ENCODE measurements at regions not wholly inside any gene's neighbourhood (a gene's known extent, or its start where the extent isn't known, plus 50 kb on each side); places are given as distances from the start of the nearest gene placed in this dataset.

DNA sequence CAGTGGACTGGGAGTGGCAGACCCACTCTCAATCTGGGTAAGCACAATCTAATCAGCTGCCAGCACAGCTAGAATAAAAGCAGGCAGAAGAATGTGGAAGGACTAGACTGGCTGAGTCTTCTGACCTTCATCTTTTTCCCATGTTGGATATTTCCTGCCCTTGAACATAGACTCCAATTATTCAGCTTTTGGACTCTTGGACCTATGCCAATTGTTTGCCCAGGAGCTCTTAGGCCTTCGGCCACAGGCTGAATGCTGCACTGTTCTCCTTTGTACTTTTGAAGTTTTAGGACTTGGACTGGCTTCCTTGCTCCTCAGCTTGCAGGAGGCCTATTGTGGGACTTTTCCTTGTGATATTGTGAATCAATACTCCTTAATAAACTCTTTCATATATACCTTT lies 477.7 kb upstream of the ZNF385D start:
- TF ChIP-seq SMC3 (IDR thresholded peaks at IDR 0.05), result no peak
- TF ChIP-seq, protein P1, sequence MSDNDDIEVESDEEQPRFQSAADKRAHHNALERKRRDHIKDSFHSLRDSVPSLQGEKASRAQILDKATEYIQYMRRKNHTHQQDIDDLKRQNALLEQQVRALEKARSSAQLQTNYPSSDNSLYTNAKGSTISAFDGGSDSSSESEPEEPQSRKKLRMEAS (IDR thresholded peaks at IDR 0.05), result no peak
- TF ChIP-seq POLR2A (IDR thresholded peaks at IDR 0.05; ENCODE audit: low read length), result no peak
- TF ChIP-seq, protein P2, sequence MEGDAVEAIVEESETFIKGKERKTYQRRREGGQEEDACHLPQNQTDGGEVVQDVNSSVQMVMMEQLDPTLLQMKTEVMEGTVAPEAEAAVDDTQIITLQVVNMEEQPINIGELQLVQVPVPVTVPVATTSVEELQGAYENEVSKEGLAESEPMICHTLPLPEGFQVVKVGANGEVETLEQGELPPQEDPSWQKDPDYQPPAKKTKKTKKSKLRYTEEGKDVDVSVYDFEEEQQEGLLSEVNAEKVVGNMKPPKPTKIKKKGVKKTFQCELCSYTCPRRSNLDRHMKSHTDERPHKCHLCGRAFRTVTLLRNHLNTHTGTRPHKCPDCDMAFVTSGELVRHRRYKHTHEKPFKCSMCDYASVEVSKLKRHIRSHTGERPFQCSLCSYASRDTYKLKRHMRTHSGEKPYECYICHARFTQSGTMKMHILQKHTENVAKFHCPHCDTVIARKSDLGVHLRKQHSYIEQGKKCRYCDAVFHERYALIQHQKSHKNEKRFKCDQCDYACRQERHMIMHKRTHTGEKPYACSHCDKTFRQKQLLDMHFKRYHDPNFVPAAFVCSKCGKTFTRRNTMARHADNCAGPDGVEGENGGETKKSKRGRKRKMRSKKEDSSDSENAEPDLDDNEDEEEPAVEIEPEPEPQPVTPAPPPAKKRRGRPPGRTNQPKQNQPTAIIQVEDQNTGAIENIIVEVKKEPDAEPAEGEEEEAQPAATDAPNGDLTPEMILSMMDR (IDR thresholded peaks at IDR 0.05), result no peak
- TF ChIP-seq JUN (IDR thresholded peaks at IDR 0.05), result no peak
- TF ChIP-seq KDM1A (IDR thresholded peaks at IDR 0.05; ENCODE audit: low read depth), result no peak
- no peak for TF ChIP-seq ZSCAN20 (CRISPR knock-in tag; IDR thresholded peaks at IDR 0.05)
